SU-DHL-6 (cell line): ENCODE measurements at regions not wholly inside any gene's neighbourhood (a gene's known extent, or its start where the extent isn't known, plus 50 kb on each side); places are given as distances from the start of the nearest gene placed in this dataset.

Experiments used
- H2AFZ ChIP-seq: fragments of 200-600 bp; sonication (generic); 2 replicates; pipeline ENCODE4 v1.6.1; 2014; ENCODE audit warnings: low read depth, mild to moderate bottlenecking, moderate library complexity, mixed read lengths, antibody characterized with exemption, low read length; ENCODE audit not compliant: severe bottlenecking
- H3F3A ChIP-seq: fragments of 200-600 bp; shearing (Covaris generic); 2 replicates; pipeline ENCODE4 v1.6.0; 2016; ENCODE audit warnings: antibody characterized with exemption, mild to moderate bottlenecking; ENCODE audit not compliant: insufficient read depth
- H3K27ac ChIP-seq: fragments of 200-600 bp; sonication (generic); 2 replicates; pipeline ENCODE4 v1.5.1; 2016; ENCODE audit warnings: low read depth, mild to moderate bottlenecking, low read length, moderate library complexity, mixed read lengths
- H3K27me3 ChIP-seq: fragments of 200-600 bp; sonication (generic), shearing (Covaris generic); 2 replicates; pipeline ENCODE4 v1.6.0; 2014; ENCODE audit warnings: mild to moderate bottlenecking, low read length
- H3K36me3 ChIP-seq: fragments of 200-600 bp; sonication (generic); 2 replicates; pipeline ENCODE4 v1.6.1; 2014; ENCODE audit warnings: mild to moderate bottlenecking, low read length, mixed read lengths
- H3K4me2 ChIP-seq: fragments of 300-600, 200-600 bp; shearing (Covaris generic), sonication (generic); 2 replicates; pipeline ENCODE4 v1.6.0; 2014; ENCODE audit warnings: low read length, low read depth, mild to moderate bottlenecking; ENCODE audit not compliant: poor library complexity, severe bottlenecking
- H3K4me3 ChIP-seq: fragments of 200-600 bp; sonication (generic); 2 replicates; pipeline ENCODE4 v1.5.1; 2014; ENCODE audit warnings: antibody characterized with exemption, low read length, mild to moderate bottlenecking, mixed read lengths; ENCODE audit not compliant: insufficient read depth, poor library complexity, severe bottlenecking
- H3K79me2 ChIP-seq: fragments of 200-600 bp; sonication (generic); 2 replicates; pipeline ENCODE4 v1.6.1; 2014; ENCODE audit warnings: mild to moderate bottlenecking, low read length, moderate library complexity; ENCODE audit not compliant: insufficient read depth
- H3K9ac ChIP-seq: fragments of 200-600 bp; sonication (generic); 2 replicates; pipeline ENCODE4 v1.7.0; 2014; ENCODE audit warnings: mild to moderate bottlenecking, low read length
- H3K9me2 ChIP-seq: fragments of 200-600 bp; sonication (generic); replicated peaks from 2 replicates; pipeline ENCODE4 v1.6.1; 2014; ENCODE audit warnings: low read length; ENCODE audit not compliant: insufficient read depth
- H3K9me3 ChIP-seq: fragments of 200-600 bp; sonication (generic); 2 replicates; pipeline ENCODE4 v1.6.1; 2014; ENCODE audit warnings: low read length, mixed read lengths; ENCODE audit not compliant: insufficient read depth
- H4K20me1 ChIP-seq: fragments of 200-600 bp; sonication (generic); 2 replicates; pipeline ENCODE4 v1.6.1; 2014; ENCODE audit warnings: low read depth, mild to moderate bottlenecking, antibody characterized with exemption, low read length, moderate library complexity, mixed read lengths
- EZH2phosphoT487 ChIP-seq: fragments of 200-600 bp; sonication (generic), shearing (Covaris generic); conservative IDR thresholded peaks from 2 replicates; pipeline ENCODE4 v1.6.1; 2018; ENCODE audit warnings: mild to moderate bottlenecking, antibody characterized with exemption, low read length, moderate library complexity, mixed read lengths
- TF ChIP-seq, protein P1 (sequence below): fragments of 200-600 bp; sonication (generic); IDR thresholded peaks from one replicate; pipeline ENCODE4 v1.5.1; 2017; ENCODE audit warnings: antibody characterized with exemption, mild to moderate bottlenecking, low read length, moderate library complexity; ENCODE audit not compliant: insufficient read depth, poor library complexity, severe bottlenecking

DNA sequence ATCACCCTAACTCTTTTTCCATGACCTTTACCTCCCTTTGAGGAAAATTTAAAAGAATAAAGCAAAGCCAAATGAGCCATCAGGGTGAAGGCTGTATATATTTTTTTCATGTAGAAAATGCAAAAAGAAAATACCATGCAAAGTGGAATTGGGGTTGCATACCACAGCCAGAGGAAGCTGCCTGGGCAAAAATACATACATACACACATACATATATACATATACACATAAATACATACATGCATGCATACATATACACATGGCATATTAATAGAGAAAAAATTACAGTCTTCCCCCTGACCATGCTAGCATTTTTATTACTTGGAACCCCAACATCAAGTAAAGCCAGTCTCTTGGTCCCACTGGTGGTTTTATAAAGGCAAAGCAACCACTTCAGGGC, 63.7 kb upstream of the TMCO5A start:
- no peak overlapping the region for H3K4me2 ChIP-seq
- H3K36me3 ChIP-seq = no peaks in the 10 kb centered on the region
- no peaks in the 10 kb centered on the region for H3K9me3 ChIP-seq
- no peaks in the 10 kb centered on the region for H3F3A ChIP-seq
- H3K4me3 ChIP-seq = no peak overlapping the region
- H3K27ac ChIP-seq = no peak overlapping the region
- H4K20me1 ChIP-seq = no peaks in the 10 kb centered on the region
- H3K9me2 ChIP-seq = no peaks in the 10 kb centered on the region
- H3K79me2 ChIP-seq = no peaks in the 10 kb centered on the region
- no peaks in the 10 kb centered on the region for H3K27me3 ChIP-seq
- no peak overlapping the region for H3K9ac ChIP-seq
- no peak for TF ChIP-seq EZH2phosphoT487
- TF ChIP-seq, protein P1, sequence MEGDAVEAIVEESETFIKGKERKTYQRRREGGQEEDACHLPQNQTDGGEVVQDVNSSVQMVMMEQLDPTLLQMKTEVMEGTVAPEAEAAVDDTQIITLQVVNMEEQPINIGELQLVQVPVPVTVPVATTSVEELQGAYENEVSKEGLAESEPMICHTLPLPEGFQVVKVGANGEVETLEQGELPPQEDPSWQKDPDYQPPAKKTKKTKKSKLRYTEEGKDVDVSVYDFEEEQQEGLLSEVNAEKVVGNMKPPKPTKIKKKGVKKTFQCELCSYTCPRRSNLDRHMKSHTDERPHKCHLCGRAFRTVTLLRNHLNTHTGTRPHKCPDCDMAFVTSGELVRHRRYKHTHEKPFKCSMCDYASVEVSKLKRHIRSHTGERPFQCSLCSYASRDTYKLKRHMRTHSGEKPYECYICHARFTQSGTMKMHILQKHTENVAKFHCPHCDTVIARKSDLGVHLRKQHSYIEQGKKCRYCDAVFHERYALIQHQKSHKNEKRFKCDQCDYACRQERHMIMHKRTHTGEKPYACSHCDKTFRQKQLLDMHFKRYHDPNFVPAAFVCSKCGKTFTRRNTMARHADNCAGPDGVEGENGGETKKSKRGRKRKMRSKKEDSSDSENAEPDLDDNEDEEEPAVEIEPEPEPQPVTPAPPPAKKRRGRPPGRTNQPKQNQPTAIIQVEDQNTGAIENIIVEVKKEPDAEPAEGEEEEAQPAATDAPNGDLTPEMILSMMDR = no peak
- no peak overlapping the region for H2AFZ ChIP-seq

- no peaks in the 10 kb centered on the region for H3K27me3 ChIP-seq
- no peaks in the 10 kb centered on the region for H3K9me3 ChIP-seq
- no peak overlapping the region for H2AFZ ChIP-seq
- H3K9me2 ChIP-seq = no peaks in the 10 kb centered on the region
- H3K9ac ChIP-seq = no peak overlapping the region
- no peaks in the 10 kb centered on the region for H3K36me3 ChIP-seq
- no peaks in the 10 kb centered on the region for H3K79me2 ChIP-seq
- TF ChIP-seq, protein P1 = no peak
- TF ChIP-seq EZH2phosphoT487 = no peak
- no peak overlapping the region for H3K4me2 ChIP-seq
- H3K27ac ChIP-seq = no peak overlapping the region
- H3K4me3 ChIP-seq = no peak overlapping the region
- H3F3A ChIP-seq = no peaks in the 10 kb centered on the region
- H4K20me1 ChIP-seq = no peaks in the 10 kb centered on the region
These were observed 61.8 kb upstream of the TMCO5A start for GRCh38 chr15:37872661-37873060.

DNA sequence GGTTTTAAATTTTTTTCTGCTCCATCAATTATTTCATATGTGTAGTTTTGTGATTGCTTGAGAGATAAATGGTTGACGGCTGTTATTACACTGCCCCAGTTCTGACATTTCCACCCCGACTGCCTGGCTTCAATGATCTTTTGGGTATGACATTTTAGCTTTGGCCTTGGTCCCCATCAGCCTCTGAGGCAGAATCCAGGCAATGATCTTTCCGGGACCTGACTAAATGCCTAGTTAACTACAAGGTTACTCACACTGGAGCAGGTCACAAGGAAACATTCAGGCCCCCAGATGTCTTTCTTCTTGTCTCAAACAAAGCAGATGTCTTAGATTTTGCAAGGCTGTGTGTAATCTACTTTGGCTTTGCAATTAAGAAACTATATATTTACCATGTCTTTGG, 61.1 kb upstream of the TMCO5A start:
- no peaks in the 10 kb centered on the region for H3K36me3 ChIP-seq
- no peaks in the 10 kb centered on the region for H3F3A ChIP-seq
- no peaks in the 10 kb centered on the region for H3K79me2 ChIP-seq
- no peaks in the 10 kb centered on the region for H4K20me1 ChIP-seq
- TF ChIP-seq EZH2phosphoT487 = no peak
- TF ChIP-seq, protein P1 = no peak
- H2AFZ ChIP-seq = no peak overlapping the region
- no peak overlapping the region for H3K4me2 ChIP-seq
- H3K9me2 ChIP-seq = no peaks in the 10 kb centered on the region
- no peak overlapping the region for H3K27ac ChIP-seq
- no peaks in the 10 kb centered on the region for H3K9me3 ChIP-seq
- no peak overlapping the region for H3K4me3 ChIP-seq
- H3K27me3 ChIP-seq = no peaks in the 10 kb centered on the region
- H3K9ac ChIP-seq = no peak overlapping the region
